GM18868 (cell line): ENCODE measurements at regions not wholly inside any gene's neighbourhood (a gene's known extent, or its start where the extent isn't known, plus 50 kb on each side); places are given as distances from the start of the nearest gene placed in this dataset.

Source experiments
- ATAC-seq: cut with Tn5 transposase; IDR thresholded peaks from one replicate; pipeline ENCODE4 v1.9.1; 2021; ENCODE audit warnings: mild to moderate bottlenecking, moderate library complexity; ENCODE audit not compliant: unreplicated experiment

DNA sequence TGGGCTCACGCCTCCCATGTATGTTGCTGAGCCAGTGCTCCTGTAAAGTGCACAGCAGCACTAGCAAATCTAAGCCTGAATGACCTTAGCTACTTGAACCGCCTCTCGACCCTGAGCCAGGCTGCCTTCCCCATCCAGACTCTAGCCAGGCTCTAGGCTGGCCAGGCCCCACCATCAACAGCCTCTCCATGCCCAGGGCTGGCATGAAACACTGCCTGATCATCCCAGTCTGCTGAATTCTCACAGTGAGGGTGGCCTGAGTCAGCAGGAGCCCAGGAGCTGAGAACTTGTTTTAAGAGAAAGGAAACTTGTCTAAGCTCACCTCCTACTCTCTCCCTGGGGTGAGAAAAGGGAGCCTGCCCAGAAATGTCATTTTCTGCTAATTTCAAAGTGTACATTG is 733.3 kb downstream of the PTPRU start:
- no peak for ATAC-seq

DNA sequence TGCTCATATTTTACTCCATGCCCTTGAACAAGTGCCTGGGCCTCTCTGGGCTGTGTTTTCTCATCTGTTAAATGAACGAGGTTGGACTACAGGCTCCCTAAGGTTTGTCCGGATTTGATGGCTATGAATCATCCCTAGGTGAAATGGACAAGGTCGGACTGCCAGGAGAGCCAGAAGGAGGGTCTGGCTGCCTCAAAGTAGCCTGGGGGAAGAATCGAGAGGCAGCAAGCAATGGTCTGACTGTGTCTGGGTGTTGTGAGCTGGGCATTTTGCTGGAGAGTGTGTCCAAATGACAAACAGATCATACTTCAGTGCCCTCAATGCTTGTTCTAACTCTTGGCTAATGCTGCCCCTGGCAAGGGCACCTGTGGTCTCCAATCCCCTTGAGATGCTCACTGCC is 730.9 kb downstream of the PTPRU start:
- no peak for ATAC-seq

DNA sequence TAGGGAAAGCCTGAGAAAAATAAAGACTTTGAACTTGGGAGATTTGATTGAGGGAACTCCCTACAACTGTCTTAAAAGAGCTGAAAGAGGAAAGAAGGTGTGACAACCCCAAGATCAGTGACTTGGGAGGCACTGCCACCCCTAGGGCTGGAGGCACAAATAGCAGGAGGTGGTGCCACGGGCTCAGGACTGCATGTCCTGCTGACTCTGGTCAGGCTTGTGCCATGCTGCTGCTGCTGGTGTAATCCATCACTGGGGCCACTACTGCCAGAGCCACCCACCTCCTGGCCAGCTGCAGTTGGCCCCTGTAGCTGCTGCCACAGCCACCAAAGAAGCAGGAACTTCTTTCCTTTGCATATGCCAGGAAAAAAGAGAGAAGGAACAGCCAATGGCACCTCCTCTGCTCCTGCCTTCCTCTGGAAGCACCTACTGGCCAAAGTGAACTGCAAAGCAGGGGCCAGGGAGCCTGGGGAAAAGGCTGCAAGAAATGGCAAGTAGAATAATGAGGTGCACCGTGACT is 730.3 kb downstream of the PTPRU start:
- ATAC-seq, result no peak

DNA sequence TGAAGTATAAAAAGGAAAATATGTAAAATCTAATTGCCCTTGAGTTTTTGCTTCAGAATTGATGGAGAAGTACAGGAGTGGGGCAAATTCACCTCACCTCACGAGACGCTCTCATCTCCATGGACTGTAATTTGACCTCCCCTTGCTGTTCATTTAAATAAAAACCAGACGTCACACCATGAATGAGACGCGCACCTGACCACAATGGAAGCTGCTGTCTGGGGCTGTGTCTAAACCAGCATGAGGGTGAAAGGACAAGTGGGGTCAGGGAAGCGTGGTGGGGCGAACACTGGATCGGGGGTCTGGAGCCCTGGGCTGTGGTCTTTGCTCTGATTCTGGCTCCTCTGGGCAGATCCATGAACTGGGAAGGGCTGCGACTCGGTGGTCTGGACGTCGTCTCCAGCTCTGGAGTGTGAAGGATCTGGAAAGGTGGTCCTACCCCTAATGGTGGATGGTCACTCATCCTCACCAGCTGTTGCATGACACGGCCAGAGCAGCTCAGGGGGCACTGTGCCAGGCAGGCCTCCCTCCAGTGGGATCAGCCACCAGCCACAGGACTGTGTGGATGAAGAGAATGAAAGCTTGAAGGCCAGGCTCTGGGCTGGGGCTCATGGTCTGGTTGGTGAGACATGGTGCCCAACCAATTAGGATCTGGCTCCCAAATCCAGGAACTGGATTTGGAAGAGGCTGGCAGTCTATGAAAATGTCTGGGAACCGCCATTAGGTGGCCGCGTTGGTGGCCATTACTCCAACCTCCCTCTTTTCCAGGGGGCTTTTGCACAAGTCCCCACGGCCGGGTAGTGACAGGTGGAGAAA is 728.6 kb downstream of the PTPRU start:
- no peak for ATAC-seq

DNA sequence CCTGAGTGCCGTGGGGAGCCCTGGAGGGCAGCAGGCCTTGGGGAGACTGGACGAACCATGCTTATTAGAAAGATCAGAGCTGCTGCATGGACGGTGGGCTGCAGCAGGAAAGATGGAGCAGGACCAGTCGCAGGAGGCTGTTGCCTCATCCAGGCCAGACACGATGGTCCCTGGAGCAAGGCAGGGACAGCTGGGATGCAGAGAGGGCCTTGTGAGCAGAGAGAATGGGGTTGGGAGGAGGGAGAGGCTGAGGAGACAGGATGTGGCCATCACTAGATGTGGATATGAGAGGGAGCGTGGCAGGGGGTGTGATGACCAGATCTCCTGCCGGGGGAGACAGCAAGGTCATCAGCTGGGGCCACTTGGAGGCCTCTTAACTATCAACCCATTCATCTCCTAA is 727.6 kb downstream of the PTPRU start:
- ATAC-seq, result no peak

DNA sequence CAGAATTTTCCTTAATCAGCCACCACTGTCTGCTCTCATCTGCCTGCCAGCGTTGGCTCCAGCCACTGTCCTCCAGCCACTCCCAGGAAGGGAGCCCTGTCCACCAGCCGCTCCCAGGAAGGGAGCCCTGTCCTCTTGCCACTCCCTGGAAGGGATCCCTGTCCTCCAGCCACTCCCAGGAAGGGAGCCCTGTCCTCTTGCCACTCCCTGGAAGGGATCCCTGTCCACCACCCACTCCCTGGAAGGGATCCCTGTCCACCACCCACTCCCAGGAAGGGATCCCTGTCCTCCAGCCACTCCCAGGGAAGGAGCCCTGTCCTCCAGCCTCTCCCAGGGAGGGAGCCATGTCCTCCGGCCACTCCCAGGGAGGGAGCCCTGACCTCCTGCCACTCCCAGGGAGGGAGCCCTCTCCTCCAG is 726.5 kb downstream of the PTPRU start:
- no peak for ATAC-seq

DNA sequence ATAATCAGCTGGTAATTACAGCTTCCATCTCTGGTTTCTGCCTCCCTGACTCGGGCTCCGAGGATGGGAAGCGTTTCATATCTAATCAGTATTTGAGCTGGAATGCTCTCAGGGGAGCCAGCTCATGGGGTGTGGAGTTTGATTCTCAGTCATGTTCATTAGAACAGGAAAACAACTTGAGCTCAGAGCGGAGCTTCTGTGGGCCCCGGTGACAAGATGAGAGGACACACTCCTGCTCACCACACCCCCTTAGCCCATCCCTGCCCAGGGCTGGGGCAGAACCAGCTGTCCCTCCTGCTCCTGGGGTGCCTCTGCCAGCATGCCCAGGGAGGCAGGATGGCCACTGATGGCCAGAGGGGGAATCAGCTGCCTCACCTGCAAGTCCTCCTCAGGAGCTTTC is 726.0 kb downstream of the PTPRU start:
- no peak for ATAC-seq

DNA sequence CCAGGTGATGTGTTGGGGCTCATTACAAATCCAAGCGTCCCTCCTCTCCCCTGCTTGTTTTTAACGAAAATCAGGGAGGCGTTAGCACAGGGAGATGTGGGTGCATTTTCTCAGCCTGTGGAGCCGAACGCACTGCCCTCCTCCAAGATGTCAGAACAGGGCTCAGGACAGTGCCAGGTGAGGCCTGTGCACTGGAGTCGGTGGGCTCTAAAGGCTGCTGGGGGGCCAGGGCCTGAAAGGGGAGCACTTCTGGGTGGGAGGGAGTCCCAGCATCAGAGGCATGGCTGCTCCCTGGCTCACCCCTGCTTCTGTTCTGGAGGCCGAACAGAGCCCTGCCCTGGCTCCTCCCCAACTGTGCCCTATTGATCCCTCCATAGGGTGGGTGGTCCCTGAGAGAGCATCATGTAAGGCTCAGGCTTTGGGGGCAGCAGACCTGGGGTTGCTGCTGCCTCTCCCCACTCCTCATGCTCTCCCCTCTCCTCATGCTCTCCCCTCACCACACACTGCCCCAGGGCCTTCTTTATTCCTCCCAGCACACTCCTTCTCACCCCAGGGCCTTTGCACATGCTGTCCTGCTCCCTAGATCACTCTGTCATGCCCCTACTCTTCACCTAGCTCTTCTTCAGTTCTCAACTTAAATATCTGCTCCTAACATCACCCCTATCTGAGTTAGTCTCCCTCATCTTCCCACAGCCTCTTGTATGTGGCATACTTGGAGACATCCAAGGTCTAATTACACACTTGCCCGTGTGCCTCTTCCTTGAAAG is 725.2 kb downstream of the PTPRU start:
- ATAC-seq, result no peak

DNA sequence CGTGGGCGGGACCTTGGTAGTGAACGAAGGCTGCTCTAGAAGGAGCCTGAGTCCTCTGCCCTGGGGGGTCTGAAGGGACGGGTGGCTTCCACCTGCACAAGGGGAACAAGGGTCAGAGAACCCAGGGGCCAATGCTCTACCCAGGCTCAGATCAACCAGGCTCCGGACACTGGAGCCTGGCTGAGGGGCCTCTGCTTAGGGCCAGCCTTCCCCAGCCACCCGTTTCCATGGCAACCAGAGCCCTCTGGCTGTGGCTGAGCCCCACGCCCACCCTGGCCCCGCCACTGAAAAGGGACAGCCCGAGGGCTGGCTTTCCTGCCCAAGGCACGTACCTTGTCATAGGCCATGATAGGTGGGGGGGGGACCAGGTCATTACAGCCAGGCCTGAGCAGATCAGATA is 724.6 kb downstream of the PTPRU start:
- ATAC-seq, result no peak

DNA sequence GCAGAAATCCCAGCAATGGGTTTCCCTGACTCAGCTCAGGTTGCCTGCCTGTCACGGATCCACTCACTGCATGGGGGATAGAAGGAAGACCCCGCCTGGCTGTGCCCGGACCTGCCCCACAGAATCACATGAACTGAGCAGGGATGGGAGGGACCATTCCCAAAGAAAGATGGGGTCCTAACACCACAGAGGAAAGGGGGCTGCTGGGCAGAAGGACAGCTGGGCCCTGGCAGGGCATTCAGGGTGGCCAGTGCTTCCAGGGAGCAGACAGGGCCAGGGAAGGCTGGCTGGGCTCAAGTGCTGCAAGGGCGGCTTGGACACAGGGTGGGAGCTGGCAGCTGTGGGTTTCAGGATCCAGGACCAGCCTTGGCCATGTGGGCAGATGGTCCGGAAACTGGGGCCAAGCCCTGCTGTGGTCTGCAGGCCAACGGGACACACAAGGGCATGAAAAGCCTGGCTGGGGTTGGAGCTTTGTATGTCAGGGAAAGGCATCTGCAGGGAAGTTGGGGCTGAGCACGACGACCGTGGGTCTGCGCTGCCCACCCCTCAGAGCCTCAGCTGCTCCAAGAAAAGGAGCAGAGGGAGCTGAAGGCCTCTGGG is 723.9 kb downstream of the PTPRU start:
- no peak for ATAC-seq

DNA sequence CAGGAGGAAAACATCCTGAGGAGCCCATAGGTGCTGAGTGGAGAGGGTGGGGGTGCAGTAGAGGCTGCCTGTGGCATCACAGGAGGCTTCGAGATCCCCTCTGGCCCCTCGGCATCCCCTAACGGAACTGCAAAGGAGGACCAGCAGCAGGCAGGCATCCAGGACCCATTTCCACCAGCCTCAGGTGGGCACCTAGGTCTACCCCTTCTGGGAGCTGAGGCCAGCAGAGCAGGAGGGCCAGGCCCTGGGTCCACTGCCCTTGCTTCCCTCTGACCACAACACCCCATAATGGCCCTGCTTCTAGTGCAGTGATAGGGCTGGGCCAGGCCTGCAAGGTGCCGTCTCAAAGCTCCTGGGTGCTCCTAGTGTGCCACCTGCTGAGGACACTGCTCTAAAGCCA is 723.0 kb downstream of the PTPRU start:
- no peak for ATAC-seq

DNA sequence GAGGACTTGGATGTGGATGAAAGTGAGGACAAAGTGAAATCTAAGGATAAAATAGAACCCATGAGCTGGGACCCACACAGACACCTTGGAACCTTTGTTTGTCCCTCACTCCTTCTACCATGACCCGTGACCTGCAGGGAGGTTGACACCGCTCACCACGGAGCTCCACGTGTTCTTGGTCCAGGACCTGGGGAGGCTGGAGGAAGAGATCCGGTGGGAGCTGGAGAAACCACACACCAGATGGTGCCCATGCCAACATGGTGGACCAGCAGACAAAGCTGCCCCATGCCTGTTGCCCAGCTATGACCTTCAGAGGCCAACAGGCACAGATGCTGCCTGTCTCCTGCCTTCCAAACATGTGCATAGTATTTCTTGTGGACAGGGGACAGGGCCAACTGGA is 721.9 kb downstream of the PTPRU start:
- ATAC-seq, result no peak

DNA sequence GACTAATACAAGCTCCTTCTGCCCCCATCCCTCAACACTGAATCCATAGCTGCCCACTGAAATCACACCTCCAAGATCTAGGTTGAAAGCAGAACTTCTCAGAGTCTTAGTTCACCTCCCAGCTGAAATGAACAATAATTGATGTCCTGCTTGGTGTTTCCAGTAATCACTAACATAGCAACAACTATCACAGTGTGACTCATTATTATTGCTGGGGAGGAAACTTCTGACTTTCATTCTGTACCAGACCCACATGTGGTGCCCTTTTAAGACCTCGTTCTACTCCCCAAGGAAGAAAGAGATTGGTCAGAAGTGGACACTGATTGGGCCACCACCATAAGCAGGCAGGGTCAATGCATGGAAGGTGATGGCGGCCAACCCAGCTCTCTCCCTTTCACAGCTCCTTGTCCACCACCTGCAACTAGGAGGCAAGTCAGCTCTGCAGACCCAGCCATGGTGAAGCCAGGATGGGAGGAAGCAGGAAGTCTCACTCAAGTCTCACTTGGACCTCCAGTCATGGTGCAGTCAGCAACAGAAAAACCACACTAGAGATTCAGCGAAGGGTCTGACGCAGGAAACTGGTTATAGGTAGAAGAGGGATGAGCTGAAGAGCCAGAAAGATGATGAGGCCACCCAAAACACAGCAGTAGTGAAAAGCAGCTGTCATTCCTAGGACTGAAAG is 720.2 kb downstream of the PTPRU start:
- no peak for ATAC-seq

DNA sequence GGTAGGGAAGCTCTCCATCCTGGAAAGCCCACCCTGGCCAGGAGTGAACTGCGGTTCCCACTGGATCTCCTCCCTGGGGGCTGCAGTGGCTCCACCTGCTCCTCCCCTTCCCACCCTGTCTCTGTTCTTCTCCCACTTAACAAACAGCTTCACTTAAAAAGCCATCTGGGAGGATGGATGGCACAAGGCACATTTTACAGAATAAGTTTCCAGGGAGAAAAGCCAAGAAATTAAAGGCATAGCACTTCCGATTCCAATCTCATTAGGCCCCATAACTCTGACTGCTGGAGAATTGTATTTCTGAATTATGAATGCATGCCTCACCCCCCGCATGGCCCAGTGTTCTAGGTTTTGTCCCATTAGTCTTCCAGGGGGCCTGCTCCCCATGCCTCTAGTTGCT is 718.3 kb downstream of the PTPRU start:
- ATAC-seq, result no peak

DNA sequence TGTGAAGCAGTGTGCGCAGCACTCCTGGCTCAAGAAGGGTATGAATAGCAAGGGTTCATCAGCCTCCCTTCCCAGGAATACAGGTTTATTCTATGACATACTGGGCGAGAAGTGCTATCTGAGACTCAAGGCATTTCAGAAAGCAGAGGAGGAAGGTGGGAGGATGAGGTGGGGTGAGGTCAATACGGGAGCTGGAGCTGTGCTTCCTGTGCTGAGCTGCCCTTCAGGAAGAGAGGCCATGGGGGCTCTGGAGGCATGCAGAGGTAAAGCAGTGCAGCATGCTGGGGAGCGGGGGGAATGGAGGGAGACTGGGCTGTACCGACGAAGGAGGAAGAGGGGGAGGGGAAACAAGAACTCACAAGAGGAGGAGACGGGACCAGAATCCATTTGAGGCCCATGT is 717.6 kb downstream of the PTPRU start:
- ATAC-seq, result no peak

DNA sequence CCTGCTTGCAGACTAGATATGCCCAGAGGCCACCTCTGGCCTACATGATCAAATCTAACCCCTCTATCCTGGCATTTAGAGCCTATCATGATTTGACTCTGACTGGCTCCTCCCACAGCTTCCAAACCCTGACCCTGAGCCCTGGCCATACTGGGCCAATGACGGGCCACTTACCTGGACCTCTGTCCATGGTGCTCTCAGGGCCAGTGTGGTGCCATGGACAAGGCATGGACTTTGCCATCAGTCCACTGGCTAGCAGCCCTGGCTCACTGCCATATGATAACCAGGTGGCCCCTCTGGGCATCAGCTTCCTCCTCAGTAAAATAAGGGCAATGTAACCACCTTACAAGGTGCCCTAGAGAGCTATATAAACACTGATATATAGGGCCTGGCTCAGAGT is 713.4 kb downstream of the PTPRU start:
- ATAC-seq, result no peak

DNA sequence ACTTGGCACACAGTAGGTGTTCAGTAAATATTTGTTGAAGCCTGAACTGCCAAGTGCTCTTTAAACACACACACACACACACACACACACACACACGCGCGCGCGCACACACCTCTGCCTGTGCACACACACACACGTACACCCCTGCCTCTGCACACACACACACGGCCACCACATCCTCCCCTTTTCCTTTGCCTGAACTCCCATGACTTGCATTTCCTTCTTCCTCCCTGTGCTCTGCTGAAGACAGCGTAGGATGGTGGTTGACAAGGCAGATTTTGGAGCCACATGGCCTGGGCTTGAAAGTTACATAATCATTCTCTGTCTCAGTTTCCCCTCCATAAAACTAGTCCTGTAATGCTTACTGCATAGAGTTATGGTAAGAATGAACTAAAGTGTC is 712.3 kb downstream of the PTPRU start:
- no peak for ATAC-seq

DNA sequence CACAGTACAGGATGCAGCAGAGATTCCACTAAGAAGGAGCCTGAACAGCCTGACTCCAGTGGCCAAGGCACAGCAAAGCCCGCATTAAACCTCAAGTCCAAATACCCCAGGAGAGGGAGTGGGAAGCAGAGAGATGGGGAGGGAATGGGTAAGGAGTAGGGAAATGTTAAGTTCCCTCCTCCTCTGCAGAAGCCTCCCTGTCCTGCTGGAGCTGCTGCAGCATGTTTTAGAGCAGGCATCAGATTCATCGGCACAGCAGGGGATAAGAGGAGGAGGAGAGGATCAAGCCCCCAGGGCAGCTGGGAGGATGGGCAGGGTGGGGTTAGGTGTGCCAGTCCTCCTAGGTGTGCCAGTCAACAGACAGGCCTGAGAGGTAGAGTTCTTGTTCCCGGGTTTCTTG is 709.7 kb downstream of the PTPRU start:
- no peak for ATAC-seq

DNA sequence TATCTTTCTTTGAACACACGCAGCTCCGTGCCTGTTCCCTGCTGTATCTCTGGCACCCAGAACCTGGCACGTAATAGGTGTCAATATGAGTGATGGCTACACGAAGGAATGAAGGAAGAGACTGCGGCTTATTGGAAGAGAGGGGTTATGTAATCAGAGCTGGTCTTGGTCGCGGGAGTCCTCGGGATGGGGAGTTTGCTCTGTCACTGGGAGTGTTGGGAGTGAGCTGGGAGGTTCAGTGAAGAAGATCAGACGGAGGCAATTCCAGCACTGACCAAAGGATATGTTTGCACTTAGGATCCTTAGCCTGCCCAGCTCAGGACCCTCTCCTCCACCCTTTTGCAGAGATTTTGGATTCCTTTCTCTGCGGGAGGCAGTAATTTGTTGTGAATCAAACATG is 709.1 kb downstream of the PTPRU start:
- ATAC-seq, result no peak

DNA sequence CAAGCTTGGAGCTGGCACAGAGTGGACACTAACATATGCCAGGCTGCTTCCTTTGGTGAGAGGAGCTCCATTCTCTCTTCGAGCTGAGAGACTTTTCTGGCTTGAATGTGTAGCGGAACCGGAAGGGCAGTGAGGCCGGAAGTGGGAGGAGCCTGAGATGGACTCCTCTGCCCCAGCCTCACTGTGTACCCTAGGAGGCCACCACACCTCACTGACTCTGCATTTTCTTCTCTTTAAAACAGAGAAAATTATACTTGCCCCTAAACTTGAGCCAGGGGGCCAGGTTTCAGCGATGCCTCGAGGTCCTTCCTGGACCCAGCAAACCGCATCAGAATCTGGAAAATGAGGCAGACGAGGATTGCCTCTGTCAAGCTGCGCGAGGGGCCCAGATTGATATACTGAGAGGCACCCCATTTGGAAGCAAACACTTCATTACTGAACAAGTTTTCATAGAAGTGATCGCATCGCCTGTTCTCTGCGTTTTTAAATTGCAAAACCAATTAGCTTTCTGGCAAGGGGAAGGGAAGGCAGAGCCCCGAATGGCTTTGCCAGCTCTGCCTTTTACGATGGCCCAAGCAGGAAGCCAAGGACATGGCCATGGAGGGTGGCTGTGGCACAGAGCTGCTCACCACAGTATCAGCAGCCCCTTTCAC is 708.1 kb downstream of the PTPRU start:
- ATAC-seq, result no peak

DNA sequence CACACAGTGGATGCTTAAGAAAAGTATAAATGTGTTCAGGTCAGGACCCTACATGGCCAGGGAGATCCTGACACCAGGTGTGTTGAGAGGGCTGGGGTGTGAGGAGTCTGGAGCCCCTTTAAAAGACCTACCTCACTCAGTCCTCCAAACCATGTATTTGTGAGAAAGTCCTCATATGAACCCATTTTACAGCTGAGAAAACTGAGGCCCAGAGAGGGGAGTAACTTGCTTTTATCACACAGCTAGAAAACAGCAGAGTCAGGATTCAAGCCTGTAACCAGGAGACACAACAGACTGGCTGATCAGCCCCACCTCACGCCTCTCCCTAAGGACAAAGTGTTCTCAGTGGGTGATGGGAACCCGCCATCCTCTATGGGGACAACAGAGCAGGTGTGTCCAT is 706.7 kb downstream of the PTPRU start:
- ATAC-seq, result no peak
